T-helper 2 cell treated with Interferon-gamma antibody and Interleukin-4, amounts not matched to agents 5 μg/mL and 100 μg/mL, for 36 hours (primary cell): ENCODE measurements at regions not wholly inside any gene's neighbourhood (a gene's known extent, or its start where the extent isn't known, plus 50 kb on each side); places are given as distances from the start of the nearest gene placed in this dataset.

Source experiments
- DNase-seq: peaks from one replicate; pipeline ENCODE4 v3.0.0; 2021; ENCODE audit warnings: low spot score
- H3K27ac Mint-ChIP-seq: one replicate; pipeline ENCODE4 v1.8.0; 2021; ENCODE audit warnings: mild to moderate bottlenecking, mixed read lengths
- H3K27me3 Mint-ChIP-seq: one replicate; pipeline ENCODE4 v1.8.0; 2021; ENCODE audit warnings: low read depth, mixed read lengths
- H3K36me3 Mint-ChIP-seq: one replicate; pipeline ENCODE4 v1.8.0; 2021; ENCODE audit warnings: low read depth, mixed read lengths
- H3K4me1 Mint-ChIP-seq: one replicate; pipeline ENCODE4 v1.8.0; 2021; ENCODE audit warnings: low read depth, mixed read lengths
- H3K4me3 Mint-ChIP-seq: one replicate; pipeline ENCODE4 v1.8.0; 2022; ENCODE audit warnings: mild to moderate bottlenecking, moderate library complexity, mixed read lengths
- H3K9me3 Mint-ChIP-seq: one replicate; pipeline ENCODE4 v1.8.0; 2021; ENCODE audit warnings: mixed read lengths

DNA sequence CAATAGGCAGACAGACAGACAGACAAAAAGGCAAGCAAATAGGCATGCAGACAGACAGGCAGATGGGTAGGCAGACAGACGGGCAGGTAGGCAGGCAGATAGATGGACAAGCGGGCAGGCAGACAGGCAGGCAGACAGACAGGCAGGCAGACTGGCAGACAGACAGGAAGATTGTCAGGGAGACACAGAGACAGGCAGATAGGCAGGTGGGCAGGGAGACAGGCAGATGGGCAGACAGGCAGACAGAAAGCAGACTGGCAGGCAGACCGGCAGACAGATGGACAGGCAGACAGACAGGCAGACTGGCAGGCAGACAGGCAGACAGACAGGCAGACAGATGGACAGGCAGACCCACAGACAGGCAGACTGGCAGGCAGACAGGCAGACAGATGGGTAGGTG, 70.3 kb upstream of the MYL10 start:
- Mint-ChIP-seq H3K27ac (no peak overlapping the region), H3K36me3 (no peaks in the 10 kb centered on the region), H3K4me3 (no peak overlapping the region), H3K27me3 (no peaks in the 10 kb centered on the region), H3K4me1 (no peaks in the 10 kb centered on the region), H3K9me3 (no peaks in the 10 kb centered on the region)
- DNase-seq = no peak

- Mint-ChIP-seq H3K27ac (no peak overlapping the region), H3K4me1 (no peaks in the 10 kb centered on the region), H3K36me3 (no peaks in the 10 kb centered on the region), H3K27me3 (no peaks in the 10 kb centered on the region), H3K9me3 (no peaks in the 10 kb centered on the region), H3K4me3 (no peak overlapping the region)
- DNase-seq = no peak
Measured at GRCh38 chr7:101699881-101700823, 71.1 kb upstream of the MYL10 start.

GRCh38 chr7:101701153-101701794, 72.2 kb upstream of the MYL10 start:
- Mint-ChIP-seq H3K36me3 (no peaks in the 10 kb centered on the region), H3K27ac (no peak overlapping the region), H3K9me3 (no peaks in the 10 kb centered on the region), H3K27me3 (no peaks in the 10 kb centered on the region), H3K4me1 (no peaks in the 10 kb centered on the region), H3K4me3 (no peak overlapping the region)
- DNase-seq = no peak

DNA sequence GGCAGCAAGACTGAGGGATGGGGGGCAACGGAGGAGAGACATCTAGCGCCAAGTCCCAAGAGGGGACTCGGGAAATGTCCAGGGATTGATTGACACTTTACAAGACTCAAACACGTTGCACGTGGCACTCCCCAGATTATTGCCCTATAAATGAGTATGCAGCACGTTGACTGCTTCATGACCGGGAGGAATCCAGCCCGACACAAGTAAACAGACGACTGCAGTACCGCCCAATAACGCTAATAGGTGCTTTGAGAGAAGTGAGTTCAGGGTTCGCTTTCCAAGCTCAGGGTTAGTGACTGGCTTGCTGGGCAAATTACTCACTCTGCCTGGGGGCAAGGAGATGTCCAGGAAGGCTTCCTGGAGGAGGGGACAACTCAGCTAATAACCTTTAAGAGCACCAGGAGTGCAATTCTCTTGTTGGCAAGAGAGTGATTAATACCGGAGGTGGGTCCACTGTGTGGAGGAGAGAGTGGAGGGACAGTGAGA, 73.3 kb upstream of the MYL10 start:
- DNase-seq = no peak
- H3K9me3 Mint-ChIP-seq = no peaks in the 10 kb centered on the region
- no peaks in the 10 kb centered on the region for H3K4me1 Mint-ChIP-seq
- no peak overlapping the region for H3K27ac Mint-ChIP-seq
- H3K4me3 Mint-ChIP-seq = no peak overlapping the region
- no peaks in the 10 kb centered on the region for H3K36me3 Mint-ChIP-seq
- no peaks in the 10 kb centered on the region for H3K27me3 Mint-ChIP-seq

DNA sequence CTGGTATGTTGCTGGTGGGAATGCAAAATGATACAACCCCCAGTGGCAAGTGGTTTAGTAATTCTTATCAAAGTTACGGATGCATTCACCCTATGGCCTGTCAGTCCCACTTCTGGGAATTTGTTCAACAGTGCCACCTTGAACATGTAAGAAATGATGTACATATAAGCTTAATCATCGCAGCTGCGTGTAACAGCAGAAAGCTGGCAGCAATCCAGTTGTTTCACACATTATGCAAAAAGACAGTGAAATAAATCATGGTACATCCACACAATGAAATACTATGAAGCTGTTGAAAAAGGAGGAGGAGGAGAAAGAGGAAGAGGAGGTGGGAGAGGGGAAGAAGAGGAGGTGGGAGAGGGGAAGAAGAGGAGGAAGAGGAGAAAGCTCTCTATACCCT, 76.2 kb upstream of the MYL10 start:
- no peak overlapping the region for H3K27ac Mint-ChIP-seq
- no peaks in the 10 kb centered on the region for H3K9me3 Mint-ChIP-seq
- peaks cover 3% of the 10 kb centered on the region for H3K27me3 Mint-ChIP-seq
- no peaks in the 10 kb centered on the region for H3K4me1 Mint-ChIP-seq
- no peaks in the 10 kb centered on the region for H3K36me3 Mint-ChIP-seq
- DNase-seq = no peak
- H3K4me3 Mint-ChIP-seq = no peak overlapping the region

DNA sequence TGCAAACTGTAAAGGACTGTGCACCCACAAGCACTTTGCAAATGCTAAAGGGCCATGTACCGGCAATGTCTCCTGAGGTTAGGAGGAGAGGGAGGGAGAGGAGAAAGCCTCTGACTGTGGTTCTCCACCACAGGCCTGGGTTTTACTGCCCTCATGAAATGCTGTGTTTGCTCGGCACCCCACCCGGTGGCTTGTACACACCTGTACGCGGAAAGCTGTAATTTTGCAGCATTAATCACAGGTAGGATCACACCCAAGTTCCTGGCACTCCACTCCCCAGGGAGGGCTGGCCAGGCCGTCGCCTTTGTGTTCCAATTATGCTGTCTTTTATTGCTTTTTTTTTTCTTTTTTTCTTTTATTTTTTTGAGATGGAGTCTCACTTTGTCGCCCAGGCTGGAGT, 78.5 kb upstream of the MYL10 start:
- Mint-ChIP-seq H3K4me1 (no peaks in the 10 kb centered on the region), H3K36me3 (no peaks in the 10 kb centered on the region), H3K4me3 (no peak overlapping the region), H3K27ac (no peak overlapping the region), H3K9me3 (no peaks in the 10 kb centered on the region), H3K27me3 (peaks cover 7% of the 10 kb centered on the region)
- no peak for DNase-seq

GRCh38 chr7:101708223-101708622, 79.1 kb upstream of the MYL10 start:
- Mint-ChIP-seq H3K4me1 (no peaks in the 10 kb centered on the region), H3K27me3 (peaks cover 7% of the 10 kb centered on the region), H3K9me3 (no peaks in the 10 kb centered on the region), H3K4me3 (no peak overlapping the region), H3K36me3 (no peaks in the 10 kb centered on the region), H3K27ac (no peak overlapping the region)
- no peak for DNase-seq

DNA sequence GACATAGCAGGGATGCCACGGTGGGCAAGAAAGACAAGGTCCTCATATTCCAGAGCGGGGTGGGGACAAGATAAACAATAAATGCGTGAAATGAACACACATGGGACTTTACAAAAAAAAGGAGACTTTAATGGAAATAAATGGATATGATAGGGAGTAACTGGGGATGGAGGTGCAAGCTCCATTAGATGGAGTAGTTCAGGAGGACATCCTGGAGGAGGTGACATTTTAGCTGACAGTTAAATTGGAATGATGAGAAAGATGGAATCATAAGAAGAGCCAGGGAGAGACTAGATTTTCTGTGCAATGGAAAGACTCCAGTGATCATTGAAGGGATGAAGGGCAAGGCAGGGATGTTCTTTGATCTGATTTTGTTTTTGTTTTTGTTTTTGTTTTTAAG, 83.6 kb upstream of the MYL10 start:
- Mint-ChIP-seq H3K27me3 (peaks cover 7% of the 10 kb centered on the region), H3K9me3 (no peaks in the 10 kb centered on the region), H3K27ac (no peak overlapping the region), H3K4me3 (no peak overlapping the region), H3K4me1 (no peaks in the 10 kb centered on the region), H3K36me3 (no peaks in the 10 kb centered on the region)
- no peak for DNase-seq

DNA sequence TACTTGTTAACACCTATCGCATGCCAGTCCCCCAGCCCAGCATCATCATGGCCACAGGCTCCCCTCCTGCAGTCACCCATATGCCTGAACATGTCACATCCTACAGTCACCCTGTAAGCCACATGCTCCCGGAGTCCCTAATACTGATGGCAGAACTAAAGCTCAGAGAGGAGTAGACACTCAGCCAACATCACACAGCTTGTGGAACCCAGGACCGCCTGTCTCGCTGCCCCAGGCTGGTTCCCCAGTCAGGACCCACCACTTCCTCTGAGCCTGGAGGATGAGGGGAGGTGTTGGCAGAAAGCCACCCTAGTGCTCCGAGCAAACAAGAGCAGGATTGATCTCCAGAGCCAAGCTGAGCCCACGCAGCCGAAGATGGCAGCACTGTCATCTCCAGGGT, 85.0 kb upstream of the MYL10 start:
- H3K4me1 Mint-ChIP-seq = no peaks in the 10 kb centered on the region
- DNase-seq = no peak
- H3K4me3 Mint-ChIP-seq = no peak overlapping the region
- no peak overlapping the region for H3K27ac Mint-ChIP-seq
- H3K27me3 Mint-ChIP-seq = peaks cover 5% of the 10 kb centered on the region
- no peaks in the 10 kb centered on the region for H3K9me3 Mint-ChIP-seq
- H3K36me3 Mint-ChIP-seq = no peaks in the 10 kb centered on the region

DNA sequence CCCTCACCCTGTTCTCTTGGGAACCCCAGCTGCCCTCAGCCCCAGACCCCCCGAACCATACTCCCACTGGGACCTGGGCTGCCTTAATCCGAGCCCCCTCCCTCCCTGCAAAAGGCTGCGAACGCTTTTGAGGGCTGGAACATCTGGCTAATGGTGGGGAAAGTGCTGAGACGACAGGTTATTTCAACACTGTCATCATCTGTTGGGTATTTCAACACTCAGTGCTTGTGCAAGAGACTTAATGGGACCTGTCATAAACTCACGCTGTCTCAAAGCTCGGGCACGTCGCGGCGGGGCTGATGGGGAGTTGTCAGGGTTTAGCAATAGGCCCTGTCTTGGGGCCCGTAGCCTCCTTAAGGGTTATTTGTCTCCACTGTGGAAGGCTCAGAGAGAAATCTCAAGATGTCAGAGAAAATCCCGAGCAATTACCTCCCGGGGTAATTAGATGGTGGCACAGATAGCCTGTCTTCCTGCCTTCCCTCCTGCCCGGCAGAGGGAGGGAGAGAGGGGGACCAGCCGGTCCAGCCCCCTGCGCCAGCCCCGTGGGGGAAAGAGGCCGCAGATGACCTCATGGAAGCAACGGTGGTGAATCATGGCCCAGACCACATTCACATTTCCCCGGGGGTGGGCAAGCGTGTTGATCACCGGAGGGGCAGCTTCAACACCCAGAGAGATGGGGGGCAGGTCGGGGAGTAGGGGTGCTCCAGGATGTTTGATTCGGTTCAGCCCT, 88.7 kb upstream of the MYL10 start:
- Mint-ChIP-seq H3K27ac (no peak overlapping the region), H3K36me3 (no peaks in the 10 kb centered on the region), H3K27me3 (no peaks in the 10 kb centered on the region), H3K9me3 (no peaks in the 10 kb centered on the region), H3K4me1 (peaks cover 3% of the 10 kb centered on the region), H3K4me3 (no peak overlapping the region)
- no peak for DNase-seq

DNA sequence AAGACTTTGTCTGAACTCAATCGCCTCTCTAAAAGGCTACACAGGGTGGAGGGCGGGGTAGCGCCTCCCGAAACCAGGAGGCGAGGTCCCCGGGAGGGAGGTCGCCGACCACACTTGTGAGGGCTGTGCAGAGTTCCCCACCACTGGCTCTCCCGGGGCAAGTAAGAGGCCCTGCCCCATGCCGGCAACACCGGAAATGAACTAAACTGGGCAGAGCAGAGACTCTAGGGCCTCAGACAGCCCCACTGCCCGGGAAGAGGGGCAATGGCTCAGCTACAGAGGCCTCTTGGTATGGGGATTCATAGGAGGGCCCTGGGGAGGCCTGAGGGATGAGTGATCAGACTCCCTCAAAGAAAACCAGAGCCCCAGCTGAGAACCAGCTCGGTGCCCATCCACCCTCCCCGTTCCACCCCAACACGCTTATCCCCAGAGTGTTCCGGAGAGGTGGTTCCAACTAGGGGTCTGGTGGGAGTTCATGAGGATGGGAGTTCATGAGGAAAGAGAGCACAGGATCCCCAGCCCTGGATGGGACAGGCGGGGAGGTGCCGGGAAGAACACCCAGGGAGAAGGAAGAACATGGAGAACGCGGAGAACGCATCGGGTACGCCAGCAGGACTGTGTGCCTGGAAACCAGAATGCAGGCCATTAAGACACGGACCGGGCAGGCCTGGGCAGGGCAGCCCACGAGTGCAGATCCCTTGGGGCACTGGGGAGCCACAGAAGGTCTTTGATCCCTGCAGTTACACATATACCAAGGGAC, 89.4 kb upstream of the MYL10 start:
- H3K27ac Mint-ChIP-seq = no peak overlapping the region
- H3K27me3 Mint-ChIP-seq = no peaks in the 10 kb centered on the region
- no peaks in the 10 kb centered on the region for H3K36me3 Mint-ChIP-seq
- no peak for DNase-seq
- H3K4me3 Mint-ChIP-seq = no peak overlapping the region
- H3K4me1 Mint-ChIP-seq = peaks cover 3% of the 10 kb centered on the region
- no peaks in the 10 kb centered on the region for H3K9me3 Mint-ChIP-seq

DNA sequence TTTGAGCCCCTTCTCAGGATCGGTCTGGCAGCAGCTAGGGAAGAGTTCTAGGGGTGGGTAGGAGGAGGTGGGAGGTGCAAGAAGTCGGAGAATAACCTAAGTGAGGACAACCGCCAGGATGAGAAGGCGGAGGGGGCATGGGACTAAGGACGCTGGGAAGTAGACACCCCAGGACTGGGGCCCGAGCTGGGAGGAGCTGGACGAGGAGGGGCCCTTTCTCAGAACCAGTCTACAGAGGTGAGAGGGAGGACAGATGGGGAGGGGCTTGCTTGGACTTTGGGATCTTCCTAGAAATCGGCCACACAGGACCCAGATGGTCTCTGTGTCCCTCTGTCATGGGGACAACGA, 90.0 kb upstream of the MYL10 start:
- no peak overlapping the region for H3K27ac Mint-ChIP-seq
- peaks cover 3% of the 10 kb centered on the region for H3K9me3 Mint-ChIP-seq
- no peak for DNase-seq
- no peaks in the 10 kb centered on the region for H3K27me3 Mint-ChIP-seq
- peaks cover 3% of the 10 kb centered on the region for H3K4me1 Mint-ChIP-seq
- no peak overlapping the region for H3K4me3 Mint-ChIP-seq
- no peaks in the 10 kb centered on the region for H3K36me3 Mint-ChIP-seq

DNA sequence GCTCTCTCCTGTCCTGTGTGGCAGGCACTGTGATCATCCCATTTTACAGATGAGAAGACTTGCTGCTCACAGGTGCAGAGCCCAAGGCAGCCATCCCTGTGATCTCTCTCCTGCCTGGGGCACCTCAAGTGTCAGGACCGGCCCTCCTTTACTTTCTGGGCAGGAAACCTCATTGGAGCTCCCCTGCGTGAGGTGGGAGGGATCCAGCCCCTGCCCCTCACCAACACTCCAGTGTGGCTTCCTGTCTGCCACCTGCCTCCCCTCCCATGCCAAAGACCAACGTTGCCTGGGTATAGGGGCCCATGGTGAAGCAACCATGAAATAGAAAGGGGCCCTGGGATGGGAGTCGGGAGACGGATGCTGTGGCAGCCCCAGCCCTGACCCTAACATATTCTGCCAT, 91.2 kb upstream of the MYL10 start:
- H3K36me3 Mint-ChIP-seq = no peaks in the 10 kb centered on the region
- H3K4me3 Mint-ChIP-seq = no peak overlapping the region

More for the DNA sequence above, 91.2 kb upstream of the MYL10 start:
- H3K27me3 Mint-ChIP-seq = no peaks in the 10 kb centered on the region
- no peak for DNase-seq
- H3K9me3 Mint-ChIP-seq = peaks cover 3% of the 10 kb centered on the region
- no peak overlapping the region for H3K27ac Mint-ChIP-seq
- H3K4me1 Mint-ChIP-seq = peaks cover 3% of the 10 kb centered on the region
